Loucy (cell line): ENCODE measurements at regions not wholly inside any gene's neighbourhood (a gene's known extent, or its start where the extent isn't known, plus 50 kb on each side); places are given as distances from the start of the nearest gene placed in this dataset.

Experiments
- EZH2phosphoT487 ChIP-seq: fragments of 200-600 bp; IDR thresholded peaks from 2 replicates; pipeline ENCODE4 v1.6.1; 2018; ENCODE audit warnings: antibody characterized with exemption, mild to moderate bottlenecking, moderate library complexity, borderline replicate concordance
- TF ChIP-seq, protein P1 (sequence below): fragments of 200-600 bp; sonication (generic); conservative IDR thresholded peaks from 2 replicates; pipeline ENCODE4 v1.5.1; 2014; ENCODE audit warnings: mild to moderate bottlenecking, antibody characterized with exemption, low read length

DNA sequence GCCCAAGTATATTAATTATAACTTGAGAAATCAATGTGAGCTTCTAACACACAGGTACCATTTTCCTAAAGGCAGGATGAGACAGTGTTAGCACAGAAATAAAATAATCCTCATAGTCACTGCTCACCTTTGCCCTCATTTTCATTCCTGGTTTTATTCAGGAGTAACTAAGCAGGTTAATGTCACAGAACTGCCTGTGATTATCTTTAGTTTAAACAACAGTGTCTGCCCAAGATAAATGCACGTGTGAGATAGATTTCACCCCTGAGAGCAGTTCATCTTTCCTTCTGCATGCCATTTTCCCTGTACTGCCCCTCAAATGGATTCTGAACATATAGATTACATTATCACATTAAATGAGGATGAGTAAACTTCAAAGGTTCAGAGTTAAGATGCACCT lies 250.7 kb downstream of the RMST start:
- TF ChIP-seq, protein P1, sequence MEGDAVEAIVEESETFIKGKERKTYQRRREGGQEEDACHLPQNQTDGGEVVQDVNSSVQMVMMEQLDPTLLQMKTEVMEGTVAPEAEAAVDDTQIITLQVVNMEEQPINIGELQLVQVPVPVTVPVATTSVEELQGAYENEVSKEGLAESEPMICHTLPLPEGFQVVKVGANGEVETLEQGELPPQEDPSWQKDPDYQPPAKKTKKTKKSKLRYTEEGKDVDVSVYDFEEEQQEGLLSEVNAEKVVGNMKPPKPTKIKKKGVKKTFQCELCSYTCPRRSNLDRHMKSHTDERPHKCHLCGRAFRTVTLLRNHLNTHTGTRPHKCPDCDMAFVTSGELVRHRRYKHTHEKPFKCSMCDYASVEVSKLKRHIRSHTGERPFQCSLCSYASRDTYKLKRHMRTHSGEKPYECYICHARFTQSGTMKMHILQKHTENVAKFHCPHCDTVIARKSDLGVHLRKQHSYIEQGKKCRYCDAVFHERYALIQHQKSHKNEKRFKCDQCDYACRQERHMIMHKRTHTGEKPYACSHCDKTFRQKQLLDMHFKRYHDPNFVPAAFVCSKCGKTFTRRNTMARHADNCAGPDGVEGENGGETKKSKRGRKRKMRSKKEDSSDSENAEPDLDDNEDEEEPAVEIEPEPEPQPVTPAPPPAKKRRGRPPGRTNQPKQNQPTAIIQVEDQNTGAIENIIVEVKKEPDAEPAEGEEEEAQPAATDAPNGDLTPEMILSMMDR: no peak
- TF ChIP-seq EZH2phosphoT487: no peak
